Activated T-cell treated with anti-CD3 and anti-CD28 coated beads for 4 hours (primary cell): ENCODE measurements at regions not wholly inside any gene's neighbourhood (a gene's known extent, or its start where the extent isn't known, plus 50 kb on each side); places are given as distances from the start of the nearest gene placed in this dataset.

Source experiments
- DNase-seq: peaks from one replicate; pipeline ENCODE4 v3.0.0-alpha.2; 2020

GRCh38 chr2:18819566-18819965 lies 230.2 kb upstream of the NT5C1B start:
- no peak for DNase-seq

GRCh38 chr2:18814387-18814786 lies 225.0 kb upstream of the NT5C1B start:
- DNase-seq = no peak

GRCh38 chr2:18804536-18804935 lies 215.2 kb upstream of the NT5C1B start:
- DNase-seq = no peak

GRCh38 chr2:18803141-18803939 lies 214.0 kb upstream of the NT5C1B start:
- no peak for DNase-seq

- no peak for DNase-seq
These were observed 211.0 kb upstream of the NT5C1B start for GRCh38 chr2:18800240-18800971.

- no peak for DNase-seq
These were observed 210.0 kb upstream of the NT5C1B start for GRCh38 chr2:18799397-18799796.

GRCh38 chr2:18797133-18797845 lies 207.9 kb upstream of the NT5C1B start:
- DNase-seq = no peak

- DNase-seq = no peak
These were observed 206.5 kb upstream of the NT5C1B start for GRCh38 chr2:18795906-18796305.

GRCh38 chr2:18792684-18793083 lies 203.3 kb upstream of the NT5C1B start:
- DNase-seq = no peak

GRCh38 chr2:18792226-18792629 lies 202.9 kb upstream of the NT5C1B start:
- DNase-seq = no peak

GRCh38 chr2:18791172-18791797 lies 201.9 kb upstream of the NT5C1B start:
- DNase-seq = no peak

GRCh38 chr2:18790509-18791171 lies 201.3 kb upstream of the NT5C1B start:
- no peak for DNase-seq

GRCh38 chr2:18788592-18788991 lies 199.2 kb upstream of the NT5C1B start:
- no peak for DNase-seq

- no peak for DNase-seq
These were observed 198.4 kb upstream of the NT5C1B start for GRCh38 chr2:18787726-18788125.

- DNase-seq = no peak
These were observed 194.9 kb upstream of the NT5C1B start for GRCh38 chr2:18784245-18784644.

GRCh38 chr2:18781541-18782280 lies 192.3 kb upstream of the NT5C1B start:
- no peak for DNase-seq

GRCh38 chr2:18777250-18777812 lies 188.0 kb upstream of the NT5C1B start:
- no peak for DNase-seq

- DNase-seq = no peak
These were observed 181.8 kb upstream of the NT5C1B start for GRCh38 chr2:18771212-18771611.

- no peak for DNase-seq
These were observed 174.0 kb upstream of the NT5C1B start for GRCh38 chr2:18763338-18763737.

GRCh38 chr2:18762667-18763066 lies 173.3 kb upstream of the NT5C1B start:
- no peak for DNase-seq

- no peak for DNase-seq
These were observed 164.9 kb upstream of the NT5C1B start for GRCh38 chr2:18754286-18754685.

GRCh38 chr2:18753722-18754121 lies 164.4 kb upstream of the NT5C1B start:
- no peak for DNase-seq
